ENCODE measurements at regions not wholly inside any gene's neighbourhood (a gene's known extent, or its start where the extent isn't known, plus 50 kb on each side); places are given as distances from the start of the nearest gene placed in this dataset.

- TF ChIP-seq POLR2AphosphoS2 (IDR thresholded peaks at IDR 0.05; ENCODE audit: low read depth, low read length) (no peak), BRCA1 (IDR thresholded peaks at IDR 0.05; ENCODE audit: low read depth, low read length) (no peak)
Measured at GRCh38 chr11:119805663-119806062, 76.7 kb upstream of the NECTIN1 start (continued).

DNA sequence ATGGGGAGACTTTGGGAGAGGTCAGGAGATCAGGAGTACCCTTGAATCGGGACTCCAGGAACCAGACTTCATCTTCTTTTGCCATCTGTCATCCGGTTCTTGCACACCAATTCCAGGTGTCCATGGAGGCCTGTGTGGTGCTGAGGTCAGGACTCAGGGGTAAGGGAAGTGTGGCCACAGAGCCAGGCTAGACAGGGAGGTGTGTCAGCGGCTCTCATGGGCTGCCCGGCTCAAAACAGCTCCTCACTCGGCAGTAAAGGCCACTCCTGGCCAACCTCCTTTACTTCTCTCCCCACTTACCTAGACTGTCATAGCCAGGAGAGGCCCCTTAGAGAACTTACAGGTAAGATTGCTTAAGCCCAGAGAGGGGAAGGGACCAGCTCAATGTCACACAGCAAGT lies 75.7 kb upstream of the NECTIN1 start:
- POLR2A ChIA-PET, result no interaction called here
- no peaks in the 10 kb centered on the region for H3K9me3 ChIP-seq (replicated peaks; ENCODE audit: control insufficient read depth, insufficient read depth, low read length)
- no peaks in the 10 kb centered on the region; the same call in 1 of the 2 replicates for H4K20me1 ChIP-seq (ENCODE audit: control insufficient read depth, insufficient read depth)
- in situ Hi-C loops (cut with MboI), result no loop called here
- no peak overlapping the region for H3K27ac ChIP-seq (ENCODE audit: control insufficient read depth, insufficient read depth)
- no peak overlapping the region for H3K4me2 ChIP-seq (ENCODE audit: control insufficient read depth, insufficient read depth)
- WGBS (ENCODE audit: insufficient coverage, insufficient replicate concordance, low lambda C conversion rate, missing lambda C conversion rate), result 40% methylated on average over 5 of the region's 5 CpGs
- intact Hi-C loops (cut with micrococcal nuclease; ENCODE audit: unreplicated experiment), result no loop called here
- SMC1A ChIA-PET (ENCODE audit: uncharacterized antibody, unreplicated experiment), result no interaction called here
- RAD21 ChIA-PET (ENCODE audit: unreplicated experiment), result no interaction called here
- BruUV-seq (replicated peaks), result no TSS peak
- CTCF ChIA-PET, result no interaction called here
- H3K27me3 ChIP-seq (replicated peaks in 1 of 2; ENCODE audit: control insufficient read depth in 2 of 2, insufficient read depth in 2 of 2, low read length in 1 of 2), result no peaks in the 10 kb centered on the region
- no peak for FAIRE-seq
- no peak overlapping the region for H3K9ac ChIP-seq (ENCODE audit: control insufficient read depth, insufficient read depth, low read length)
- H3K4me3 ChIP-seq, result no peak overlapping the region
- TF ChIP-seq, protein P1, sequence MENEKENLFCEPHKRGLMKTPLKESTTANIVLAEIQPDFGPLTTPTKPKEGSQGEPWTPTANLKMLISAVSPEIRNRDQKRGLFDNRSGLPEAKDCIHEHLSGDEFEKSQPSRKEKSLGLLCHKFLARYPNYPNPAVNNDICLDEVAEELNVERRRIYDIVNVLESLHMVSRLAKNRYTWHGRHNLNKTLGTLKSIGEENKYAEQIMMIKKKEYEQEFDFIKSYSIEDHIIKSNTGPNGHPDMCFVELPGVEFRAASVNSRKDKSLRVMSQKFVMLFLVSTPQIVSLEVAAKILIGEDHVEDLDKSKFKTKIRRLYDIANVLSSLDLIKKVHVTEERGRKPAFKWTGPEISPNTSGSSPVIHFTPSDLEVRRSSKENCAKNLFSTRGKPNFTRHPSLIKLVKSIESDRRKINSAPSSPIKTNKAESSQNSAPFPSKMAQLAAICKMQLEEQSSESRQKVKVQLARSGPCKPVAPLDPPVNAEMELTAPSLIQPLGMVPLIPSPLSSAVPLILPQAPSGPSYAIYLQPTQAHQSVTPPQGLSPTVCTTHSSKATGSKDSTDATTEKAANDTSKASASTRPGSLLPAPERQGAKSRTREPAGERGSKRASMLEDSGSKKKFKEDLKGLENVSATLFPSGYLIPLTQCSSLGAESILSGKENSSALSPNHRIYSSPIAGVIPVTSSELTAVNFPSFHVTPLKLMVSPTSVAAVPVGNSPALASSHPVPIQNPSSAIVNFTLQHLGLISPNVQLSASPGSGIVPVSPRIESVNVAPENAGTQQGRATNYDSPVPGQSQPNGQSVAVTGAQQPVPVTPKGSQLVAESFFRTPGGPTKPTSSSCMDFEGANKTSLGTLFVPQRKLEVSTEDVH (IDR thresholded peaks at IDR 0.05; ENCODE audit: low read depth, partially characterized antibody), result no peak
- no peak overlapping the region for H2AFZ ChIP-seq (ENCODE audit: control insufficient read depth, low read depth, low read length)
- H3K4me1 ChIP-seq (ENCODE audit: control insufficient read depth, insufficient read depth, low read length), result no peaks in the 10 kb centered on the region
- ATAC-seq, result no peak
- H3K79me2 ChIP-seq (ENCODE audit: control insufficient read depth, insufficient read depth, low read length), result no peaks in the 10 kb centered on the region
- DNase-seq (ENCODE audit: low read depth, low spot score), result no peak
- H3K36me3 ChIP-seq (ENCODE audit: control insufficient read depth in 2 of 2, insufficient read depth in 2 of 2, low read length in 1 of 2), result no peaks in the 10 kb centered on the region
